HG03175 (cell line): ENCODE measurements at regions not wholly inside any gene's neighbourhood (a gene's known extent, or its start where the extent isn't known, plus 50 kb on each side); places are given as distances from the start of the nearest gene placed in this dataset.
"Not testable (repeated sequence)": the region's sequence is repeated elsewhere in the genome, so short reads cannot be mapped to it uniquely, and the experiment has no call there.

Source experiments
- ATAC-seq: cut with Tn5 transposase; IDR thresholded peaks from one replicate; pipeline ENCODE4 v1.9.1; 2021; ENCODE audit warnings: mild to moderate bottlenecking, moderate library complexity; ENCODE audit not compliant: unreplicated experiment

GRCh38 chr5:159576902-159577301 is 246.6 kb upstream of the IL12B start:
- no peak for ATAC-seq

GRCh38 chr5:159581502-159582249 is 251.4 kb upstream of the IL12B start:
- ATAC-seq = no peak

- ATAC-seq = no peak
These were observed 252.7 kb upstream of the IL12B start for GRCh38 chr5:159582756-159583541.

- ATAC-seq = no peak
These were observed 256.6 kb upstream of the IL12B start for GRCh38 chr5:159586921-159587320.

GRCh38 chr5:159588941-159589340 is 258.7 kb upstream of the IL12B start:
- no peak for ATAC-seq

- ATAC-seq = no peak
These were observed 263.3 kb upstream of the IL12B start for GRCh38 chr5:159593518-159594073.

GRCh38 chr5:159595561-159595960 is 265.3 kb upstream of the IL12B start:
- ATAC-seq = not testable (repeated sequence)

- ATAC-seq = no peak
These were observed 270.9 kb upstream of the IL12B start for GRCh38 chr5:159601216-159601615.

GRCh38 chr5:159602434-159602833 is 272.1 kb upstream of the IL12B start:
- no peak for ATAC-seq

- ATAC-seq = no peak
These were observed 275.3 kb upstream of the IL12B start for GRCh38 chr5:159605585-159605984.

- ATAC-seq = no peak
These were observed 279.1 kb upstream of the IL12B start for GRCh38 chr5:159609359-159609758.

GRCh38 chr5:159610966-159611579 is 280.8 kb upstream of the IL12B start:
- no peak for ATAC-seq

GRCh38 chr5:159616952-159617351 is 286.7 kb upstream of the IL12B start:
- no peak for ATAC-seq

- no peak for ATAC-seq
These were observed 289.5 kb upstream of the IL12B start for GRCh38 chr5:159619826-159620225.

GRCh38 chr5:159620853-159621540 is 290.7 kb upstream of the IL12B start:
- no peak for ATAC-seq

- no peak for ATAC-seq
These were observed 287.6 kb upstream of the ADRA1B start for GRCh38 chr5:159628703-159629102.

GRCh38 chr5:159629158-159629557 is 287.1 kb upstream of the ADRA1B start:
- no peak for ATAC-seq

- no peak for ATAC-seq
These were observed 285.7 kb upstream of the ADRA1B start for GRCh38 chr5:159630545-159630944.

GRCh38 chr5:159631001-159631400 is 285.3 kb upstream of the ADRA1B start:
- ATAC-seq = no peak

GRCh38 chr5:159632866-159633265 is 283.4 kb upstream of the ADRA1B start:
- ATAC-seq = no peak

- ATAC-seq = no peak
These were observed 277.8 kb upstream of the ADRA1B start for GRCh38 chr5:159638481-159638880.
